ENCODE measurements at regions not wholly inside any gene's neighbourhood (a gene's known extent, or its start where the extent isn't known, plus 50 kb on each side); places are given as distances from the start of the nearest gene placed in this dataset.

GRCh38 chr10:61846370-61847031 is 55.0 kb upstream of the ARID5B start:
- no peak for TF ChIP-seq EZH2phosphoT487 (IDR thresholded peaks at IDR 0.05; ENCODE audit: borderline replicate concordance)
- no peak for TF ChIP-seq CTCF (conservative IDR thresholded peaks at IDR 0.05; ENCODE audit: low read length)
